ENCODE measurements at regions not wholly inside any gene's neighbourhood (a gene's known extent, or its start where the extent isn't known, plus 50 kb on each side); places are given as distances from the start of the nearest gene placed in this dataset.

- TF ChIP-seq CSRNP3 (CRISPR knock-in tag; IDR thresholded peaks at IDR 0.05) (no peak), ARNTL (CRISPR knock-in tag; IDR thresholded peaks at IDR 0.05; ENCODE audit: borderline replicate concordance, low read depth) (no peak), TOX (CRISPR knock-in tag; IDR thresholded peaks at IDR 0.05; ENCODE audit: borderline replicate concordance) (no peak), POU6F1 (CRISPR knock-in tag; IDR thresholded peaks at IDR 0.05; ENCODE audit: borderline replicate concordance, low read depth) (no peak), PATZ1 (CRISPR knock-in tag; IDR thresholded peaks at IDR 0.05; ENCODE audit: borderline replicate concordance) (no peak), ESRRG (CRISPR knock-in tag; IDR thresholded peaks at IDR 0.05) (no peak), ZFP30 (CRISPR knock-in tag; IDR thresholded peaks at IDR 0.05) (no peak), BACH2 (CRISPR knock-in tag; IDR thresholded peaks at IDR 0.05; ENCODE audit: borderline replicate concordance) (no peak)
Observed at GRCh38 chr11:80390505-80390904, 949.7 kb upstream of the TENM4 start.

All from SK-N-SH treated with all-trans-retinoic acid at 6 μM for 48 hours (cell line).